GM19463 (cell line): ENCODE measurements at regions not wholly inside any gene's neighbourhood (a gene's known extent, or its start where the extent isn't known, plus 50 kb on each side); places are given as distances from the start of the nearest gene placed in this dataset.

Experiments
- ATAC-seq: cut with Tn5 transposase; IDR thresholded peaks from one replicate; pipeline ENCODE4 v1.9.1; 2021; ENCODE audit warnings: mild to moderate bottlenecking, moderate library complexity; ENCODE audit not compliant: unreplicated experiment

- no peak for ATAC-seq
These were observed 533.8 kb upstream of the TMPRSS15 start for GRCh38 chr21:18937337-18937736.

- ATAC-seq: no peak
These were observed 537.2 kb upstream of the TMPRSS15 start for GRCh38 chr21:18940791-18941190.

- no peak for ATAC-seq
These were observed 546.6 kb upstream of the TMPRSS15 start for GRCh38 chr21:18950045-18950740.

GRCh38 chr21:18951271-18952038 lies 547.9 kb upstream of the TMPRSS15 start:
- ATAC-seq: no peak

GRCh38 chr21:18954441-18954844 lies 550.9 kb upstream of the TMPRSS15 start:
- ATAC-seq: no peak

- no peak for ATAC-seq
These were observed 556.2 kb upstream of the TMPRSS15 start for GRCh38 chr21:18959817-18960216.

GRCh38 chr21:18960306-18960705 lies 556.7 kb upstream of the TMPRSS15 start:
- no peak for ATAC-seq

GRCh38 chr21:18970416-18970815 lies 566.8 kb upstream of the TMPRSS15 start:
- no peak for ATAC-seq

GRCh38 chr21:18970941-18971340 lies 567.4 kb upstream of the TMPRSS15 start:
- ATAC-seq: no peak

- no peak for ATAC-seq
These were observed 582.0 kb upstream of the TMPRSS15 start for GRCh38 chr21:18985584-18985983.

GRCh38 chr21:18986197-18986596 lies 582.6 kb upstream of the TMPRSS15 start:
- ATAC-seq: no peak

GRCh38 chr21:18987520-18988026 lies 584.0 kb upstream of the TMPRSS15 start:
- no peak for ATAC-seq

- no peak for ATAC-seq
These were observed 586.4 kb upstream of the TMPRSS15 start for GRCh38 chr21:18989953-18990495.

- ATAC-seq: no peak
These were observed 588.3 kb upstream of the TMPRSS15 start for GRCh38 chr21:18991846-18992245.

- ATAC-seq: no peak
These were observed 606.7 kb upstream of the TMPRSS15 start for GRCh38 chr21:19010251-19010650.

- ATAC-seq: no peak
These were observed 607.4 kb upstream of the TMPRSS15 start for GRCh38 chr21:19010996-19011395.

GRCh38 chr21:19011451-19011850 lies 607.9 kb upstream of the TMPRSS15 start:
- ATAC-seq: no peak

- ATAC-seq: no peak
These were observed 610.3 kb upstream of the TMPRSS15 start for GRCh38 chr21:19013916-19014315.

- no peak for ATAC-seq
These were observed 614.9 kb upstream of the TMPRSS15 start for GRCh38 chr21:19018529-19018928.

GRCh38 chr21:19022978-19023377 lies 619.4 kb upstream of the TMPRSS15 start:
- ATAC-seq: no peak

GRCh38 chr21:19026911-19027310 lies 623.3 kb upstream of the TMPRSS15 start:
- ATAC-seq: no peak

GRCh38 chr21:19029816-19030215 lies 626.2 kb upstream of the TMPRSS15 start:
- ATAC-seq: no peak
